Stomach (tissue), 4 donors: ENCODE measurements at regions not wholly inside any gene's neighbourhood (a gene's known extent, or its start where the extent isn't known, plus 50 kb on each side); places are given as distances from the start of the nearest gene placed in this dataset.

Experiments
- POLR2AphosphoS5 ChIP-seq, 3 donors: sonication (generic); formaldehyde crosslinking; IDR thresholded peaks; one replicate each; pipeline ENCODE4 v1.6.1; 2016; ENCODE audit warnings: antibody characterized with exemption in 3 of 3
- TF ChIP-seq, protein P1 (sequence below), 7 experiments: fragments of 450-650 bp in 4 of 7; fragments of 200-600 bp in 3 of 7; sonication (generic) in 3 of 7; IDR thresholded peaks; one replicate each; pipeline ENCODE4 v1.5.1; 2016 to 2019; ENCODE audit warnings: antibody characterized with exemption in 7 of 7, control low read depth in 2 of 7, mild to moderate bottlenecking in 1 of 7

GRCh38 chr12:84512751-84513150 lies 399.8 kb downstream of the SLC6A15 start:
- TF ChIP-seq, protein P1, sequence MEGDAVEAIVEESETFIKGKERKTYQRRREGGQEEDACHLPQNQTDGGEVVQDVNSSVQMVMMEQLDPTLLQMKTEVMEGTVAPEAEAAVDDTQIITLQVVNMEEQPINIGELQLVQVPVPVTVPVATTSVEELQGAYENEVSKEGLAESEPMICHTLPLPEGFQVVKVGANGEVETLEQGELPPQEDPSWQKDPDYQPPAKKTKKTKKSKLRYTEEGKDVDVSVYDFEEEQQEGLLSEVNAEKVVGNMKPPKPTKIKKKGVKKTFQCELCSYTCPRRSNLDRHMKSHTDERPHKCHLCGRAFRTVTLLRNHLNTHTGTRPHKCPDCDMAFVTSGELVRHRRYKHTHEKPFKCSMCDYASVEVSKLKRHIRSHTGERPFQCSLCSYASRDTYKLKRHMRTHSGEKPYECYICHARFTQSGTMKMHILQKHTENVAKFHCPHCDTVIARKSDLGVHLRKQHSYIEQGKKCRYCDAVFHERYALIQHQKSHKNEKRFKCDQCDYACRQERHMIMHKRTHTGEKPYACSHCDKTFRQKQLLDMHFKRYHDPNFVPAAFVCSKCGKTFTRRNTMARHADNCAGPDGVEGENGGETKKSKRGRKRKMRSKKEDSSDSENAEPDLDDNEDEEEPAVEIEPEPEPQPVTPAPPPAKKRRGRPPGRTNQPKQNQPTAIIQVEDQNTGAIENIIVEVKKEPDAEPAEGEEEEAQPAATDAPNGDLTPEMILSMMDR (IDR thresholded peaks at IDR 0.05): no peak
- TF ChIP-seq POLR2AphosphoS5 (IDR thresholded peaks at IDR 0.05): no peak
